Fibroblast of the conjunctiva (primary cell): ENCODE measurements at regions not wholly inside any gene's neighbourhood (a gene's known extent, or its start where the extent isn't known, plus 50 kb on each side); places are given as distances from the start of the nearest gene placed in this dataset.
"Not testable (repeated sequence)": the region's sequence is repeated elsewhere in the genome, so short reads cannot be mapped to it uniquely, and the experiment has no call there.

Source experiments
- DNase-seq: peaks from one replicate; pipeline ENCODE4 v3.0.0-alpha.2; 2010; ENCODE audit warnings: low read depth

DNA sequence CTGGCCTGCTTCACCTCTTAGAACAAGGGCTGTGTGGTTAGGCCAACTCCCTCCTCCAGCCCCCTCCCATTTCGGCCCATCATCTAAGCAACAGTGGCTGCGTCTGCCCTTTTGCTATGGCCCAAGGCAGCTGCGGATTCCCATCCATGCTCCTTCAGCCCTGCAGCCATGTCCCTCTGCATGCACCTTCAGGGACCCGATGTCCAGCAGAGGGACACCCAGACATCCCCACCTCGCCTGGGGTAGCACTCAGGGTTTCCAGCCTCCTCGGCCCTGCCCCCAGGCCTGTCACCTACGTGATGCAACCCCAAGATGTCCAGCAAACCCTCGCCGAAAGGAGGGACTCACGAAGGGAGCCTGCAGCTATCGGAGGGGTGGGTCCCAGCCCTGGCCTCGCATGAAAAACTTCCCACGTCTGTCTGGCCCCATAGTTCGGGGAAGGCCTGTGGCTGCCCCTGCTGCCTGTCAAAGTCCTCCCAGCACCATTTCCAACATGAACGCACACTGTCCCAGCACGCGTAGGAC lies 194.4 kb downstream of the CTTN start:
- no peak for DNase-seq

DNA sequence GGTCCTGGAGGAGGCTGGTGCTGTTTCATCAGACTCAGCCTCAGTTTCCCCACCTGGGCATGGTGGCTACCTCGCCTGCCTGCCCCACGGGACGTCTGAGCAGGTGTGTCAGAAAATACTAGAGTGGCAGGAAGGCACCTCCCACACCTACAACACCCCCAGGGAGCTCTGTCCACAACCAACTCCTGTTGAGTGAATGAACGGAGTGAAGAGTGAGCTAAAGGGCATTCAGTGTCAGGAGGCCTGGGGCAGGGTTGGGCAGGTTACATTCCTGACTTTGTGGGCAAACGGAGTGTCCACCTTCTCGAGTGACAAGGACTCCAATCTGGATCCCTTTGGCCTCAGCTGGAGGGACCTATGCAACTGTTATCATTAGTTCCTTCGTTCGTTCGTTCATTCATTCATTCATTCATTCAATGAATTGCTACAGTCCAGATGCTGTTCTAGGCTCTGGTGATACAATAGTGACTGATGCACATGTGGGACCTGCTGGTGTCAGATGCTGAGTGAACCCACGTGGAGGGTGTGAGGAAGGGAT lies 195.2 kb downstream of the CTTN start:
- no peak for DNase-seq

DNA sequence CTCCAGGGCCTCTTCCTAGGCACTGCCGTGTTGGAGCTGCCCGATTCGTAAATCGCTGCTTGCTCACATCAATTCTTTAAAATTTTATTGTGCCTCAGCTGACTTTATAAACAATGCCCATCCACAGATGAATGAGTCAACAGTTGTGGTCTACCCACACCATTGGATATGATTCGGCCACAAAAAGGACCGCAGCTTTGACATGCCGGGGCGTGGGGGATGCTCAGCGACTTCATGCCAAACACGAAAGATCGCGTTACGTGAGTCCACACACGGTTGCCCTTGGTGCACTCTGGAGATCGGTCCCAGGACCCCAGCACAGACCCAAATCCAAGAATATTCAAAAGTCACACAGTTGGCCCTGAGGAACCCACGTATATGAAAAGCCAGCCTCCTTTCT lies 195.7 kb downstream of the CTTN start:
- no peak for DNase-seq

DNA sequence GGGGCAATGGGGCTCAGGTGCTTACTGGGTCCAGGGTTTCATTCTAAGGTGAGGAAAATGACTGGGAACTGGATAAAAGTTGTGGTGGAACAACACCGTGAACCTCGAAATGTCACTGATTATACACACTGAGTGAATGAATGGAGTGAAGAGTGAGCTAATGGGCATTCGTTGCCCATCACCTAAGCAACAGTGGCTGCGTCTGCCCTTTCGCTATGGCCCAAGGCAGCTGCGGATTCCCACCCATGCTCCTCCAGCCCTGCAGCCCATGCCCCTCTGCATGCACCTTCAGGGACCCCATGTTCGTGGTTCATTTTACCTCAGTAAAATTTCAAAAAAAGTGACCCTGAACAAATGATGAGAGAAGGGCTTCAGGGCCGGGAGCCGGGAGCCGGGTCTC lies 196.3 kb downstream of the CTTN start:
- no peak for DNase-seq

DNA sequence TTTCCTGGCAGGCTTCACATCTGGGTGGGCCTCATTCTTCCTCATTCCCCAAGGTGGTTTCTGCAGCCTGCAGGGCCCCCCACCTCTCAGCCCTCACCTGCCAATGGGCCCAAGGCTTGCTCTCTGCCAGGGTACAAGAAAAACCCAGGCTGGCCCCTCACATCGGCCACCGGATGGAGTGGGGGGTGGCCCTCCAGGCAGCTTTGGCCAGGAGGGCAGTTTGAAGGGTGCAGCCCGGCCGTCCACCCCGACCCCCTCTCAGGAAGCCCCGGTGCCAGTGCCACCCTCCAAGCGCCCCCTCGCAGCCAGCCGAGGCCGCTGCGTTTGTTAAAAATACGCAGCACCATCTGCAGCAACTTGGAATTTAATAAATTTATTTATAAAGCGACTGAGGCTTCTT lies 196.7 kb downstream of the CTTN start:
- no peak for DNase-seq

DNA sequence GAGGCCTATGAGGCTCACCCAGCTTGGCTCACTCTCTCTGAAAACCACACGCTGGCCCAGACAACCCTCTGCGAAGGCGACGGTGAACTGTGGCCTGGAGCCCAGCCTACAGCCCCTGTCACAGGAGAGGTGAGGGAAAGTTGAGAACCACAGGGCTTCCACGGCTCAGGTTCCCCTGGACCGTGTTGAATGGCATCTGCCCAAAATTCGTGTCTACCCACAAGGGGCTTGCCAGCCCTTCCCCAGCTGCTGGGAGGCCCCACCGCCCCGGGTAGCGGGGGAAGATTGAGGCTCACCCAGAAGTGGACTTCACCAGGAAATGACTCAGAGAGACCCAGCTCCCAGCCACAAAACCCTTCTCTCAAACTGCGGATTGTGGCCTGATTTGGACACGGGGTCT lies 197.1 kb downstream of the CTTN start:
- no peak for DNase-seq

DNA sequence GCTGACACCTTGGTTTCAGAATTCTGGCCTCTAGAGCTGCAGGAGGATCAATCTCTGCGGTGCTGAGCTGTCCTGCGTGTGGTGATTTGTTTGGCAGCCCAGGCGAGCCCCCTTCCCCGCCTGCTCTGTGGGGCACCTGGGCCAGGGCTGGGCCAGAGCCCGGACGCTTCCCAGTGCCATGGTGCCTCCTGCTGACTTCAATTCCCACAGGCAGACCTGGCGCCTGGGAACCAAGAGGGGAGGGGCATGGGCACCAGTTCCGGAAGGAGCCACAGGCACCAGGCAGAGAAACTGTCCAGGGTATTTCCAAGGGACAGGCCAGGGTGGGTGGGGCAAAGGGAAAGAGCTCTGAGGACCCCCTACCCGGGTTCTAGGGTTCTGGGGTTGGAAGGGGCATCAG lies 197.8 kb downstream of the CTTN start:
- no peak for DNase-seq

DNA sequence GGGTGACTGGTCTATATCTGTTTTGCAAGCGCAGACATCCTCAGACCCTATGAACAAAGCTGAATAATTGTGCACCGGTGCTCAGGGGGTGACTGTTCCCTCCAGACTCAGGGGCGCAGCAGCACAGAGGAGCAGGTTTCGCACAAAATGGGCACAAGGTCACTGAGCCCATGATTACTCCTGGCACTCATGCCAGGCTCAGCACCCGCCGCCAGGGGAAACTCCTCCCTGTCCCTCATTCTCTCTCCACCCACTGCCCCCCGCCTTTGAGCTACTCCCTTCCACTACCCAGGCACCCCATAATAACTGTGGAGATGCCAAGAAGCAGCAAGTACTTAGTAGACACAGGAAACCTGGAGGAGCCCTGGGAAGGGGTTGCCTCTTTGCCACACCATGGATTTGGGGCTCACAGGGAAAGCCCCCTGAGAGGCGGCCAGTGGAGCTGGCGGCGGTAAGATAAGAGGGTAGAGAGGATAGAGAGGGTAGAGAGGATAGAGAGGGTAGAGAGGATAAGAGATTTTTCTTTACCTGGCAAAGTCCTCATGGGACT lies 198.8 kb downstream of the CTTN start:
- no peak for DNase-seq

DNA sequence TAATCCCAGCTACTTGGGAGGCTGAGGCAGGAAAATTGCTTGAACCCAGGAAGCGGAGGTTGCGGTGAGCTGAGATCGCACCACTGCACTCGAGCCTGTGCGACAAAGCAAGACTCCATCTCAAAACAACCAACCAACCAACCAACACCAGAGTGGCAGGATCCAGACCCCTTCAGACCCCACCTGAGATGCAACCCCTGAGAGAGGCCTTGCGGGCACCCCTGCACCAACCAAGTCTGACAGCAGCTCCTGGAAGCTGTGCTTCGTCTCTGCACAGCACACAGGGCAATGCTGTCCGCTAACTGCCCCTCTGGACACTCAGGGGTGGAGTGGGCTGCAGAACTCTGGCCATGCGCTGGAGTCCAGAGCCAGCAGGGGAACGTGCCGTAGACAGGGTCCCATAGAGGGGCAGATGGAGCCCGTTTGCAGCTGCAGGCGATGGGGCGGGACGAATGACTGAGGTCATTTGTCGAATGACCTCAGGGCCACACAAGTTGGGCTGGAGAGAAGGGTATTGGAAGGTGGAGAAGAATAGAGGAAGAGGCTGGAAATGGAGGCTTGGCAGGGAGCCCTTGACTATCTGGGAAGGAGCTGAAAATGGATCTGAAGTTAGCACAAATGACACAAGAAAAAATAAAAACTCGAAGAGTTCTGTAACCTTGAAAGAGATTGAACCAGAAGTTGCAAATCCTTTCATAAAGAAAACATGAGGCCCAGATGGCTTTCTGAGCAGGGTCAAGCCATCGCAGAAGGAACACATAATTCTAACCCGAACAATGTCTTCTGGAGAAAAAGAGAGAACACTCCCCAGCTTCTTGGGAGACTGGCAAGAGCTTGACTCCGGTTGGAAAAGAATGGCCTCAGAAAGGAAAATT lies 199.7 kb downstream of the CTTN start:
- DNase-seq: no peak

DNA sequence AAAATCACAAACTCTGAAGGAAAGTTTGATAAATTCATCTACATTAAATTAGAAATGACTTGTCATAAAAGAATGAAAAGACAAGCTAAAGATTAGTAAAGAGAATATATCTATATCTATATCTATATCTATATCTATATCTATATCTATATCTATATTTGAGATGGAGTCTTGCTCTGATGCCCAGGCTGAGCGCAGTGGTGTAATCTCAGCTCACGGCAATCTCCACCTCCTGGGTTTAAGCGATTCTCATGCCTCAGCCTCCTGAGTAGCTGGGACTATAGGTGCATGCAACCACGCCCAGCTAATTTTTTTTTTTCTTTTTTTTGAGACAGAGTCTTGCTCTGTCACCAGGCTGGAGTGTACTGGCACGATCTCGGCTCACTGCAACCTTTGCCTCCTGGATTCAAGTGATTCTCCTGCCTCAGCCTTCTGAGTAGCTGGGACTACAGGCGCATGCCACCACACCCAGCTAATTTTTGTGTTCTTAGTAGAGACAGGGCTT lies 202.6 kb downstream of the CTTN start:
- DNase-seq: not testable (repeated sequence)

DNA sequence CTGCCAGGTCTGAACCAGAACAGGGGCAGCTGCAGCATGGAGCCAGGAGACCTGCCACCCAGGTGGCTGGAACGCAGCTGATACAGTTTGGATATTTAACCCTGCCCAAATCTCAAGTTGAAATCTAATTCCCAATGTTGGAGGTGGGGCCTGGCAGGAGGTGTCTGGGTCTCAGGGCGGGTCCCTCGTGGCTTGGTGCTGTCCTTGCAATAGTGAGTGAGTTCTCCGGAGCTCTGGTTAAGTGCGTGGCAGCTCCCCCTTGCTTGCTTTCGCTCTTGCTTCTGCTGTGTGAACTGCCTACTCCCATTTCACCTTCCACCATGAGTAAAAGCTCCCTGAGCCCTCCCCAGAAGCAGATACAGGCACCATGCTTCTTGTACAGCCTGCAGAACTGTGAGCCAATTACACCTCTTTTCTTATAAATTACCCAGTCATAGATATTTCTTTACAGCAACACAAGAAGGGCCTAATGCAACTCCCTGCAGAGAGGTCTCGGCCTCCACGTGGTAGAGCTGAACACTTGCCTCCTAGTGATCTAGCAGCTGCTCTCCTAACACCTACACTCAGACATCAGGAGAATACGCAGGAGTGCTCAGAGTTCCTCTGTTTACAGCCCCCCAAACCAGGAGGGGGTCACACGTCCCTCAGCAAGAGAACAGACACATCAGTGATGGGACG lies 203.7 kb downstream of the CTTN start:
- no peak for DNase-seq

DNA sequence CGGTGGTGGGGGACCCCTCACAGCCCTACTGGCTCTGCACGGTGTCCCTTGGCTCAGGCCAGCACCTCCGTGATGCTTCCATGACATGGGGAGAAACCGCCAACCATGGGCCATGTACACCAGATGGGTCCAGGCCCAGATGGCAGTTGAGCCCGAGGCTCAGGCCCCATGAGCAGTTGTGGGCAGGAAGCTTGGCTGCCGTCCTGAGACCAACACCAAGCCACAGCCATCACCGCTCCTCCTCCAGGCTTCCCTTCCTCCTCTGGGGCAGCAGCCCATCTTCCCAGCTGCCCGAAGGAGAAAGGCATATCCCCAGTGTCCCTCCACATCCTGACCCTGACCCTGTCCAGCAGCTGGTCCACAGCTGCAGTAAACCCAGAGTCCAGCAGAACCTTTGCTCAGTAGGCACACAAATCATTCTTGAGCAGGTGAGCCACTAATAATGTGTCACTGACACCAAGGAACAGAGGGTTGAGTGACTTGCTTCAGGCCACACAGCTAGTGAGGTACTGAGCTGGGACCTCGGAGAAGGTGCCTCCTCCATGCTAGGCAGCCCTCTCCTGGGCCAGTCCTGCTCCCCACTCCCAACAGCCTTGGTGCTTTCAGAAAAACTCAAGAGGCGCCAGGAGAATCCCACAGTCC lies 204.9 kb downstream of the CTTN start:
- DNase-seq: no peak

DNA sequence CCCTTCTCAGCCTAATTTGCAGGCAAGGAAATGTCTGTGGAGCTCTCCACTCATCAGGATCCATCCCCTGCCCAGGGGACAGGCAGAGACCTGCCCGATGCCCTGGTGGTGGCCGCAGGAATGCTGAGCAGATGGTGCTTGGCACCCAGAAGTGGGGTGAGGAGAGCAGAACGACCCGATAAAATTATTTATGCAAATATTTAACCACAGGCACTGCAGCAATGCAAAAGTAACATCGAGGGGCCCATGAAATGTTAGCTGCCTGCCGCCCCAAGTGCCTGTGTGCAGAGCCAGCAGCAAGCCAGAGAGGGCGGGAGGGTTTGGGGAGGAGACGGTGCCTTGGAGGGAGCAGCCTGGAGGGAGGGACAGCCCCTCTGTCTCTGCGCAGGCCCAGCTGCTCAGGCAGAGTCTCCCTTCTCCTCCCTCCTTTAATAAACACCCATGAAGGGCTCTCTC lies 205.5 kb downstream of the CTTN start:
- DNase-seq: no peak

DNA sequence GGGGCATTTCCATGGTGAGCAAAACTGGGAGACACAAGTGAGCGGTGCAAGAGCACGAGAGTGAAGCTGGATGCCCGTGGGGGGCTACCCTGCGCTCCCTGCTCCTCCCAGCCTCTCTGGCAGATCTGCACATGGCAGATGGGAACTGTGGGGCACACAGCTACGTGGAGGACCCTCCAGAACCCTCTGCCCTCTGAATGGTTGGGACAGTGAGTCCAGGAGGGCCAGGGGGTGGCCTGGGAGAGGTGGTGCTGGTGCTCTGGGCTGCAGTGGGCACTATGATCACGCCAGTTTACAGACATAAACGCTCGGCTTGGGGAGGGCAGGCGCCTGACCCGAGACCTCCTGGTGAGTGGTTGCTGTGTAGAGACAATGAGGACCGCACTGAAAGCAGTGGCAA lies 205.9 kb downstream of the CTTN start:
- DNase-seq: no peak

DNA sequence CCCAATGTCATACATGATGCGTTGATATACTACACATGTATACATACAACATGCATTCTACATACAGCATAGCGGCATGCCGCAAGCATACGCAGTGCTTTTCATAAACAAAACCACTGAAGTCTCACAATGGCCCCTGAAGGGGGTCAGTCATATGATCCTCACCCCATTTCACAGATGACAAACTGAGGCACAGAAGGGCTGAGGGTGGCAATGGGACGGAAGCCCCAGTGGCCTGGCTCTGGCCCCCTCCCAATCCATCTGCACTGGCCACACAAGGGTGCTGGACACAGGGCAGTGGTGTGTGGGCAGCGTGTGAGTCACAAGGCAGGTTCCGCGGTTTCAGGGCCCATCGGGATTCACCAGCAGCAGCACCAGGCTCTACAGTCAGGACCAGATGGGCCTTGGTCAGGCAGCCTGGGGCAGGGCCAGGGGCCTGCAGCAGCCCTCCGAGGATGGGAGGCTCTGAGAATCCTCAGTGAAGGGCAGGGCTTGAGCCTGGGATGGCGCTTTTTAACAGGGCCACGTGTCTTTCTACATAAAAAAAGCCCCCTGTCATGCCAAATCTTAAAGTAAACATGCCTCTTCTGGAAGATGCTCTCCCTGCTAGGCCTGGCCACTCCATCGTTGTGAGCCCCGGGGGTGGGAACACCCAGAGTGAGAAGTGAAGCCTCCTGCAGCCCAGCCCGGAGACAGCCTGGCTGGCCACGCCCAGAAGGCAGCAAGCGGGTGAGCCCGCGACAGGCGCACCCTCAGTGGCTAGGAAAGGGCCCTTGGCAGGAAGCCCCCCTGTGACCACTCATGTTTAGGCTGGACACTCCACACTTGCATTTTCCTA lies 206.5 kb downstream of the CTTN start:
- DNase-seq: no peak

DNA sequence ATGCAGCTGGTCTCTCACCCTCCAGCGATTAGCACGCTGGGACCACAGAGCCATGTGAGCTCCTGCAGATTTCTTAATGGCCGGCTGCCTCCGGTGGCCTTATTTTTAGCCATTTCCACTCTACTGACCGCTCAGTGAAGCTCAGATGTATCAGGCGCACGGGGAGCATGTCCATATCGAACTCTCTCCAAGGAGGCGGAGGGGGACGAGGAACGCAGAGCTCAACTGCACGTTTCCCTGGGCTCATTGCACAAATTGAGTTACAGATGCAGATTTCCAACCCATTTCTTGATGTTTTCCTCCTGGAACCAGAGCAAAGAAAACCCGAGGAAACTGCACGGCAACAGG lies 207.1 kb downstream of the CTTN start:
- no peak for DNase-seq

DNA sequence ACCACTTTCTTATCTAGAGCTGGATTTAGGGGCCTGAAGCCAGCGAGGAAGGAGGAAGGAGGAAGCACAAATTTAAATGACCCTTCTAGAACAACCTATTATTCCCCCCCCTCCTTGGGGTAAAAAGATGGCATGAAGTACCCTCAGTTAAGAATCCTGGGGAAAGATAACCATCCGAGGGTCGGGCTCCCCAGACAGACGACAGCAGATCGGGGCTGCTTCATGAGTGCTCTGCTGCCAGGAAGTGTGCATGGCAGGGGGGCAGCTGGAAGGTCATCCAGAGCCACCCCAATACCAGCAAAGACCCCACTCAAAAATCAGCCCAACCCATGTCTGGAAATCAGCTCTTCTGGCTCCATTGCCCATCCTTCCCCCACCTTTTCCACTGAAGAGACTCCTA lies 207.5 kb downstream of the CTTN start:
- no peak for DNase-seq

DNA sequence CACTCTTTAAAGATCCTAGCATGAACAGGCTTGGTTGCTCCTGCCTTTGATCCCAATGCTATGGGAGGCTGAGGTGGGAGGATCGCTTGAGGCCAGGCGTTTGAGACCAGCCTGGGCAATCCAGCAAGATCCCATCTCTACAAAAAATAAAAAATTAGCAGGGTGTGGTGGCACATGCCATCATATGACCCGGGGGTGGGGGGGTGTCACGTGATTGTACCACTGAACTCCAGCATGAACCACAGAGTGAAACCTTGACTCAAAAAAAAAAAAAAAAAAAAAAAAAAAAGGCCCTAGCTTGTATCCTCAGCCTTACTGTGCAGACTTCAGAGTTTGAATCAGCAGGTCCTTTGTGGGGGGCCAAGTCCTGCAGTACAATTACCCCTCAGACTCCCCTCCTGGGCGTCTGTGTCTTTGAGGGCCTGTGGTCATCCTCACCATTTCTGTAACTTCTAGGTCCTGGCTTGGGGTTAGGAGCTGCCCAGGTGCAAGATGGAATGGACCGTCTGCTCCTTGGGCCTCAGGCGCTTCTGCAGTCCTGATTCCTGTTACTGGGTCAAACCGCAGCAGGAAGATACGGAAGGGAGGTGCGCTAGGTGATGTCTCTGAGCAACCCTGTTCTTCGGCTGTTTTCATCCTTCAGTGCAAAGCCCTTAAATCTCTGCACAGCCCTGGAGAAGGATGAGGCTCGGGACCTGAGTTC lies 208.1 kb downstream of the CTTN start:
- DNase-seq: no peak

DNA sequence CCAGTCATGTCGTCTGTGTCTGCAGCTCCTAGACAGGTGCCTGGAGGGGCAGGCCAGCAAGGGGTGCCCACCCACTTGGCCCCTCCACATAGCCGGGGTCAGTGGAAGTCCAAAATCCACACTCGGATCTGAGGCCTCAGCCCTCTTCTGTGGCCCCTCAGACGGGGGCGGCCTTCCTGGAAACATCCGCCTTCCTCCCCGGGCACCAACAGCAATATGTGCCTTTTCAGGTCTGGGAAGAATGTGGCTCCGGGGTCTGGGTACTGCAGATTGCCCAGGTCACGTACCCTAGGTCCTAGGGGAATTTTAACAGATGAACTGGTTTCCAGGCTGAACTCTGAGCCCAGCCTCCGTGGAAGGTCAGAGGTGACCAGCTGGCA lies 208.6 kb downstream of the CTTN start:
- no peak for DNase-seq

DNA sequence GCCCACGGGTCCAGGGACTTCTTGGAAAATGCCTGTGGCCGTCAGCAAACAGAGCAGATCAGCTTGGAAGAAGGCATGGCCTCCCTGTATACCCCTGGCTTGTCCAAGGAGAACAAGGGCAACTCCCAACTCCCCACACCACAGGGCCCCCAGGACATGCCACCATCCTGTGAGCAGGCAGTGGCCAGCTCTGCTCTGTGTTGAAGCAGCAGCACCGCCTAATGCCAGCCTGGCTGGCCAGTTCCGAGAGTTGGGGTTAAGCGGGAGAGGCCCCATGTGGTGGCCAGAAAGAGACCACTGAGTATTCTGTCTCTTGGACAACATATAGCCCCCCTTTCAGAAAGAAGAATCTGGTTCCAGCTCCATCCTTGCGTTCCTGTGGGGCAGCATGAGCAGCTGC lies 209.2 kb downstream of the CTTN start:
- no peak for DNase-seq
